D721Med (cell line): ENCODE measurements at regions not wholly inside any gene's neighbourhood (a gene's known extent, or its start where the extent isn't known, plus 50 kb on each side); places are given as distances from the start of the nearest gene placed in this dataset.
"Not testable (repeated sequence)": the region's sequence is repeated elsewhere in the genome, so short reads cannot be mapped to it uniquely, and the experiment has no call there.

Experiments
- DNase-seq: peaks from one replicate; pipeline ENCODE4 v3.0.0; 2011; ENCODE audit warnings: low spot score; ENCODE audit not compliant: insufficient read length
- FAIRE-seq: peaks from 2 replicates; lab custom pipeline; 2011; peaks lifted over from hg19 to GRCh38; lab: Jason Lieb, UNC
- TF ChIP-seq, protein P1 (sequence below): IDR thresholded peaks from 2 replicates; pipeline ENCODE4 v1.5.1; 2012; ENCODE audit warnings: mild to moderate bottlenecking, control low read depth; ENCODE audit not compliant: insufficient read depth; ENCODE audit errors: missing control alignments

DNA sequence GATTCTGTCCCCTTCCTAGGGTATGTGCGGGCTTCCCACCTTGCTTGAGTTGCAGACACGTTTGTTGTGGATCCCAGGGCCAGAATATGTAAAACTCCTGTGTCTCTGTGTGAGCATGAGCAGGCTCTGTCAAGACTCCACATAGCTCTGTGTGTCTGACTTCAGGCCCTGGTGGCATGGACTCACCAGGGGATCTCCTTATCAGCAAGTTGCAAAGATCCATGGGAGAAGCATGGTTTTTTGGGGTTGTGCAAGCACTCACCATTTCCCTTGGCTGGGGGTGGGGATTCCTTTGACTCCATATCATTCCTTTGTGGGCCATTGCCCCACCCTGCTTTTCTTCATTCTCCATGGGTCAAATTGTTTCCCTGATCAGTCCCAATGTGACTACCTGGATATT is 205.6 kb downstream of the TUSC1 start:
- TF ChIP-seq, protein P1, sequence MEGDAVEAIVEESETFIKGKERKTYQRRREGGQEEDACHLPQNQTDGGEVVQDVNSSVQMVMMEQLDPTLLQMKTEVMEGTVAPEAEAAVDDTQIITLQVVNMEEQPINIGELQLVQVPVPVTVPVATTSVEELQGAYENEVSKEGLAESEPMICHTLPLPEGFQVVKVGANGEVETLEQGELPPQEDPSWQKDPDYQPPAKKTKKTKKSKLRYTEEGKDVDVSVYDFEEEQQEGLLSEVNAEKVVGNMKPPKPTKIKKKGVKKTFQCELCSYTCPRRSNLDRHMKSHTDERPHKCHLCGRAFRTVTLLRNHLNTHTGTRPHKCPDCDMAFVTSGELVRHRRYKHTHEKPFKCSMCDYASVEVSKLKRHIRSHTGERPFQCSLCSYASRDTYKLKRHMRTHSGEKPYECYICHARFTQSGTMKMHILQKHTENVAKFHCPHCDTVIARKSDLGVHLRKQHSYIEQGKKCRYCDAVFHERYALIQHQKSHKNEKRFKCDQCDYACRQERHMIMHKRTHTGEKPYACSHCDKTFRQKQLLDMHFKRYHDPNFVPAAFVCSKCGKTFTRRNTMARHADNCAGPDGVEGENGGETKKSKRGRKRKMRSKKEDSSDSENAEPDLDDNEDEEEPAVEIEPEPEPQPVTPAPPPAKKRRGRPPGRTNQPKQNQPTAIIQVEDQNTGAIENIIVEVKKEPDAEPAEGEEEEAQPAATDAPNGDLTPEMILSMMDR, result no peak
- DNase-seq, result no peak
- no peak for FAIRE-seq

DNA sequence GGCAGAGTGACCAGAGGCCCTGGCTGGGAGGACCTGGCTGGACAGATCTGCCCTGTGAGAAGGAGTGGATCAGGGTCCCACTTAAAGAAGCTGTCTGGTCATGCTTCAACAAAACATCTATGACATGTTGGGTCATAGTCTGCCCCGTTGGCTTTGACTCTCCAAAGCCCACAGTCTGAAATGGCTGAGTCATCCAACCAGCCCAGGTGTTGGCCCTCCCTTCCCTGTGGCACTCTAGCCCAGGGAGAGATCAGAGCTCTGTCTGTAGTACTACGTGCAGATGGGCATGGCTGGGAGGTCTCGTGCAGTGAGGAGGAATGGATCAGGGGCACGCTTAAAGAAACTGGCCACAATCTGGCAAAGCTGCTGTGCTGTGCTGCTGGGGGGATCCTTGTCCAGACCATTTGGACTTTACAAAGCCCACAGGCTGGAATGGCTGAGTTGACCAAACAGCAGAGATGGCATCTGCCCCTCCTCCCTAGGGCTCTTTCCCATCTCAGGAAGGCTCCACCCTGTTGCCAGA is 206.1 kb downstream of the TUSC1 start:
- TF ChIP-seq, protein P1, result no peak
- DNase-seq (no peak), FAIRE-seq (no peak)

DNA sequence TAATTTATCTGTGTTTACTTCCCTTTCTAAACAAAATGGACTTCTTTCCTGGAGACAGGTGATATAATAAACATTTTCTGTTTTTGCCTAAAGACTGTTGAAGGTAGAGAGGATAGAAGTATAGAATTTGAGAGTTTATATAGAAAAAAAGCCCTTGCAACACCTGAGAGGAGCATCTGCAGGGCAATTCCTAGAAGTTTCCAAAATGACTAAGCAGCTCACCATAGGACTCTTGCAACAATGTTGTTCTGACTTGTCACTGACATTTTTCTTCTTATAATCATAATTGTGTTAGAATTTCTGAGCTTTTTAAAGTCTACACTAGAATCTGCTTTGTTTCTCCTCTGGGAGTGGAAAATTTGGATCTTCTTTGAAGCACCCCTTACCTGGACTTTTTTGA is 216.8 kb downstream of the TUSC1 start:
- DNase-seq (no peak), FAIRE-seq (no peak)
- TF ChIP-seq, protein P1, result no peak

DNA sequence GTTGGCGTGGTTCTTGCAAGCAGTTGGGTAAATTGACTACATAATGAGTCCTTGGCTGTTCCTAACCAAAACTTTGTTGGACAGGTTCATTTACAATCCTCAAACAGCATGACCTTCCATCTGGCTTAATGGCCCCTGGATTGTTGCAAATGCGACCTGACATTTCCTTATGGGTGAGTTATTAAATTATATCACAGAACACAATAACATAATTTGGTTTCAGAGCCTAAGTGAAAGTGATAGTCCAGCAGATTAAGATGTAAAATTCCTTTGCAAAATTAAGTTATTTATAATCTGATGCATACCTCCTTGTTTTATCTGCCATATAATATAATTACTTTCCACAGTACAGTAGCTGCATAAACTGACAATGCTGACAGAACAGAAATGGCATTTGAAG is 224.4 kb downstream of the TUSC1 start:
- TF ChIP-seq, protein P1, result no peak
- FAIRE-seq (no peak), DNase-seq (no peak)

DNA sequence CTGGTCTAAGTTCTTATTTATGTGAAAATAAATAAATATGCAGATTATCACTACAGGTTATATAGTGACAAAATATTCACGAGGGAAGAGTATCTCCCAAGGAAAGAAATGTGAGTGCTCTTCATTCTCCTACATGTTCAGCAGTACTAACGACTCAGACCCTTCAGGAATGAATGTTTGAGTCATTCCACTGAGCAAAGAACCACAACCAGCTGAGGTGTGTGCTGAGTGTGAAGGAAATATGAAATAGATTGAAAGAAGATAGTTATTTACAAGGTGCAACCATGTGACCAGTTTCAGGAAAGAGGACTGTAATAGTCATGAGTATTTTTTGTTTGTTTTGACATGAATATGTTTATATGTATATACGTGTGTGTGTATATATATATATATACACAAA is 228.7 kb downstream of the TUSC1 start:
- DNase-seq (no peak), FAIRE-seq (no peak)
- TF ChIP-seq, protein P1, result no peak

- DNase-seq, FAIRE-seq: not testable (repeated sequence)
Observed at GRCh38 chr9:25445721-25446120, 232.5 kb downstream of the TUSC1 start.

GRCh38 chr9:25442526-25442925 is 235.7 kb downstream of the TUSC1 start:
- FAIRE-seq (no peak), DNase-seq (no peak)
- TF ChIP-seq, protein P1, result no peak

GRCh38 chr9:25427898-25428297 is 250.3 kb downstream of the TUSC1 start:
- DNase-seq (no peak), FAIRE-seq (no peak)
- TF ChIP-seq, protein P1, result no peak
